GM12892 (cell line): ENCODE measurements at regions not wholly inside any gene's neighbourhood (a gene's known extent, or its start where the extent isn't known, plus 50 kb on each side); places are given as distances from the start of the nearest gene placed in this dataset.

Source experiments
- DNase-seq: peaks from one replicate; pipeline ENCODE4 v3.0.0; 2011; ENCODE audit not compliant: insufficient read length
- FAIRE-seq: peaks from 2 replicates; lab custom pipeline; 2011; peaks lifted over from hg19 to GRCh38; lab: Jason Lieb, UNC
- POLR2A ChIP-seq: IDR thresholded peaks from 2 replicates; pipeline ENCODE4 v1.6.1; 2011; ENCODE audit warnings: low read depth, low read length, control low read depth
- POLR2AphosphoS5 ChIP-seq: IDR thresholded peaks from 2 replicates; pipeline ENCODE4 v1.6.1; 2011; ENCODE audit warnings: low read depth, low read length, control low read depth
- TAF1 ChIP-seq: IDR thresholded peaks from 2 replicates; pipeline ENCODE4 v1.6.1; 2011; ENCODE audit warnings: low read depth, mild to moderate bottlenecking, control low read depth, low read length, borderline replicate concordance

- no peak for FAIRE-seq
- DNase-seq, result no peak
- TF ChIP-seq POLR2A (no peak), POLR2AphosphoS5 (no peak), TAF1 (no peak)
Measured at GRCh38 chr12:48286665-48287064, 64.1 kb downstream of the ZNF641 start.

- FAIRE-seq (peak; percentile 63), DNase-seq (no peak)
- TF ChIP-seq POLR2AphosphoS5 (no peak), TAF1 (no peak), POLR2A (no peak)
Measured at GRCh38 chr12:48285751-48286650, 64.7 kb downstream of the ZNF641 start.

GRCh38 chr12:48281811-48282210, 68.9 kb downstream of the ZNF641 start:
- FAIRE-seq (peak; percentile 48), DNase-seq (no peak)
- TF ChIP-seq TAF1 (no peak), POLR2A (no peak), POLR2AphosphoS5 (no peak)

GRCh38 chr12:48280572-48280971, 70.1 kb downstream of the ZNF641 start:
- FAIRE-seq (no peak), DNase-seq (no peak)
- TF ChIP-seq TAF1 (no peak), POLR2AphosphoS5 (no peak), POLR2A (no peak)

GRCh38 chr12:48279601-48280000, 71.1 kb downstream of the ZNF641 start:
- DNase-seq, result no peak

GRCh38 chr12:48279101-48279500, 71.6 kb downstream of the ZNF641 start:
- no peak for DNase-seq
- TF ChIP-seq POLR2A, result no peak
- TF ChIP-seq POLR2AphosphoS5, result no peak
- TF ChIP-seq TAF1, result no peak
- no peak for FAIRE-seq

More at GRCh38 chr12:48279601-48280000, 71.1 kb downstream of the ZNF641 start:
- FAIRE-seq, result peak; percentile 44
- TF ChIP-seq POLR2AphosphoS5, result no peak
- TF ChIP-seq POLR2A, result no peak

- FAIRE-seq, result no peak
Measured at GRCh38 chr12:48276621-48277020, 73.5 kb upstream of the OR10AD1 start.

GRCh38 chr12:48266826-48267225, 63.7 kb upstream of the OR10AD1 start:
- TF ChIP-seq POLR2A (no peak), TAF1 (no peak), POLR2AphosphoS5 (no peak)
- FAIRE-seq (no peak), DNase-seq (no peak)

More at GRCh38 chr12:48276621-48277020, 73.5 kb upstream of the OR10AD1 start:
- no peak for DNase-seq
- no peak for TF ChIP-seq POLR2AphosphoS5
- TF ChIP-seq TAF1, result no peak
- TF ChIP-seq POLR2A, result no peak

GRCh38 chr12:48265777-48266176, 62.7 kb upstream of the OR10AD1 start:
- no peak for DNase-seq
- no peak for TF ChIP-seq TAF1
- no peak for TF ChIP-seq POLR2A
- TF ChIP-seq POLR2AphosphoS5, result no peak
- FAIRE-seq, result no peak

GRCh38 chr12:48263617-48264016, 60.5 kb upstream of the OR10AD1 start:
- no peak for TF ChIP-seq POLR2A
- TF ChIP-seq POLR2AphosphoS5, result no peak
- TF ChIP-seq TAF1, result no peak
- FAIRE-seq (no peak), DNase-seq (no peak)

GRCh38 chr12:48261773-48262172, 58.7 kb upstream of the OR10AD1 start:
- DNase-seq (no peak), FAIRE-seq (no peak)
- no peak for TF ChIP-seq POLR2A
- TF ChIP-seq TAF1, result no peak
- no peak for TF ChIP-seq POLR2AphosphoS5
